HG02981 (cell line): ENCODE measurements at regions not wholly inside any gene's neighbourhood (a gene's known extent, or its start where the extent isn't known, plus 50 kb on each side); places are given as distances from the start of the nearest gene placed in this dataset.
"Not testable (repeated sequence)": the region's sequence is repeated elsewhere in the genome, so short reads cannot be mapped to it uniquely, and the experiment has no call there.

Experiments
- ATAC-seq: cut with Tn5 transposase; IDR thresholded peaks from one replicate; pipeline ENCODE4 v1.9.1; 2021; ENCODE audit warnings: mild to moderate bottlenecking, moderate library complexity; ENCODE audit not compliant: unreplicated experiment

- ATAC-seq: no peak
Observed at GRCh38 chr2:78775291-78775690, 250.2 kb upstream of the REG3G start.

GRCh38 chr2:78778756-78779510 is 246.6 kb upstream of the REG3G start:
- ATAC-seq: no peak

DNA sequence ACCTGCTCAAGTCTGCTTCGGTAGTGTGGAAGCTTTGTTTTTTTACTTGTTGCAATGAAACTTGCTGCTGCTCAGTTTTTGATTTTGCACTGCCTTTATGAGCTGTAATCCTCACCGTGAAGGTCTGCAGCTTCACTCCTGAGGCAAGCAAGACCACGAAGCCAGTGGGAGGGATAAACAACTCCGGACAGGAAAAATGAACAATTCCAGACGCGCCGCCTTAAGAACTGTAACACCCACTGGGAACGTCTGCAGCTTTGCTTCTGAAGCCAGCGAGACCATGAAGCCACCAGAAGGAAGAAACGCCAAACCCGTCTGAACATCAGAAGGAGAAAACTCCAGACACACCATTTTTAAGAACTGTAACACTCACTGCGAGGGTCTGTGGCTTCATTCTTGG is 245.7 kb upstream of the REG3G start:
- ATAC-seq: no peak

- ATAC-seq: no peak
Observed at GRCh38 chr2:78780256-78780655, 245.2 kb upstream of the REG3G start.

- no peak for ATAC-seq
Observed at GRCh38 chr2:78780864-78781583, 244.5 kb upstream of the REG3G start.

DNA sequence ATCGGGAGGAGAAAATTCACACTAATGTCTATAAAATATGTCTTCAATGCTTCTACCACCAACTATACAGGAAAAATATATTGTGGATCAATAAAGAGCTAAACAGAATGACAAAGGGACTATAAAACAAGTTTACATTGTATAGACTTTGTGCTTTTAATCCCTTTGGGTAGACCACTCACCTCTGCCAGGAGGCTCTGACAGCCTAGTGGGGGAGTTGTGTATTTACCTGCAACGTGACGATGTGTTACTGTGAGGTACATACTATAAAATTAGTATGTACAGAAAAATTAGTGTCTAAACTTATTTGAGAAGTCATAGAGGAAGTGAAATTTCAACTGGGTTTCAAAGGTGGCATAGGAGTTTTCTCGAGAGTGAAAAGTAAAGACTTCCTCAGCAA is 243.3 kb upstream of the REG3G start:
- ATAC-seq: no peak

DNA sequence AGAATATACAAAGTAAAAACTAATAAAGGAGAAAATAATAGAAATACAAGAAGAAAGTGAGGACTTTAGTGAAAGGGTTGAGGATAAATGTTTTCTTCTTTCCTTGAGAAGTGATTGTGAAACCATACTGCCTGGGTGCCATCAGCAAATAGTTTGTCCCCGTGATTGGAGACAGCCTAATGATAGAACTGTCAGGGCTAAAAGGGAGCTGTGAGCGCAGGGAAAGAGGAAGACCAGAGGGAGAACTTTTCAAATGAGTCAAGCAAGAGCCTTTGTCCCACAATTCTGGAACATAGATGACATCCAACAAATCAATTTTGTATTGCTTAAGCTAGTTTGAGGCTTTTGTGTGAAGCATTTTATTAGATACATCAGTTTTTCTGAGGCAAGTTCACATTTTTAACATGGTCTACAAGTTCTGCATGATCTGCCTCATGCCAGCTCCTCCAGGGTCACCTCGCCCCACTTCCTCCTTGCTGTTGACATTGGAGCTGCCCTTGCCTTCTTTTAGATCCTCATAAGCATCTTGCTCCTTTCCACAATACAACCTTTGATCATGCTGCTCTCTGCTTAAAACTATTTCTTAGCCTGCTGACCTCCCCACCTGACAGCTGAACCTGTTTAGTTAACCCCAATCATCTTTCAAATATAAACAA is 213.4 kb upstream of the REG3G start:
- ATAC-seq: no peak

DNA sequence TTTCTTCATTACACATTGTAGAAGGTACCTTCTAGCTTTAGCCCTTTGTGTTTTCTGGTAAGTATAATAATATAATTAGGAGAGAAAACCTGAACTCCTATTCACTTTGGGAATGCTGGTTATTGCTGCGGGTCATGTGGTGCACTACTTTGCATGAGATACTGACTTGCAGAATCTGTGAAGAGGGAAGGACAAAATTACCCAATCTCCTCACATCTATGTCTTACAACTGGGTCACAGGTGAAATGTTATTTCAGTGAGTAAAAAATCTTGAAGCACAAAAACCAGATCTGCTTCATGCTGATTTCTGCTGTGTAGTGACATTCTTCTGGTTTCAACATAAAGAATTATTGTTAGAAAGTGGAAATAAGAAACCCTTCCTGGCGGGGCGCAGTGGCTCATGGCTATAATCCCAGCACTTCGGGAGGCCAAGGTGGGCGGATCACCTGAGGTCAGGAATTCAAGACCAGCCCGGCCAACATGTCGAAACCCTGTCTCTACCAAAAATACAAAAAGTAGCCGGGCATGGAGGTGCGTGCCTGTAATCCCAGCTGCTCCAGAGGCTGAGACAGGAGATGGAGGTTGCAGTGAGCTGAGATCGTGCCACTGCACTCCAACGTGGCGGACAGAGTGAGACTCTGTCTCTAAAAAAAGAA is 211.0 kb upstream of the REG3G start:
- no peak for ATAC-seq

GRCh38 chr2:78817430-78817829 is 208.1 kb upstream of the REG3G start:
- no peak for ATAC-seq

DNA sequence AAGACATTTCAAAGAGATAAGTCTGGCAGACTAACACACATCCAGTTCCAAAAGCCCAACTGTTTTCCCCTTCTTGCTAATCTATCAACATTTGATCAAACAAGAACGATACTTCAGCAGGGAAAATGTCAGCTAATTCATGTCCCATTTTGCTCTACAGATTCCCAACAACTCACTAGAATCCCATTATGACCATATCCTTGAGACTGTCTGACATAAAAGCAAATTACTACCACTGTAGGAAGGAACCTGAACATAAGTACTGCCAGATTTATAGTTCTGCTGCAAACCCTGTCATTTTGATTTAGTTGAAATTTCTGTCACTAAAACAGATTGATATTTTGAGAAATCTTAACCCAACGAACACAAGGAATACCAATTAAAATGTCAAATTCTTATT is 193.0 kb upstream of the REG3G start:
- no peak for ATAC-seq

GRCh38 chr2:78839259-78839658 is 186.2 kb upstream of the REG3G start:
- no peak for ATAC-seq

GRCh38 chr2:78840311-78840710 is 185.2 kb upstream of the REG3G start:
- ATAC-seq: not testable (repeated sequence)

DNA sequence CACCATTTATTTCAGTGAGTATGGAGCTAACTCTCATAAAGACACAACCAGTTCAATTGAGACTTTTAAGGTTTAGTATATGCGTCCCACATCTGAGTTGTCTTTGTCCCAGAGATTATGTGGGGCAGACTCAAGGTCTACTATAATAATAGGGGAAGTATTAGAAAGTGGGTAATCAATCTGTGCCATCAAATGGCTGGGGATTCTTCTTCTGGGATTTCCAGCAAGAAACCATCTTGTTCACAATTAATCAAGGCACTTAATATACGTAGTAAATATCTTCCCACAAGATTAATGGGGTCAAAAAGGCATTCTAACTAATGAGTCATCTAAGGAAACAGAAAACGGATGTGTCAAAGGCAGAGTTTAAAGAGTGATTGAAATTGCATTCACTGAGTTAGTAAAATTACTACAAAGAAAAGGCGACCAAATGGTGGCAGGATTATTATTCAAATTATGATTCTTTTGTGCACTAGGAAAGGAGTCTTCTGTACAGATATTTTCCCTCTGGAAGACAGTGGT is 179.8 kb upstream of the REG3G start:
- ATAC-seq: no peak

DNA sequence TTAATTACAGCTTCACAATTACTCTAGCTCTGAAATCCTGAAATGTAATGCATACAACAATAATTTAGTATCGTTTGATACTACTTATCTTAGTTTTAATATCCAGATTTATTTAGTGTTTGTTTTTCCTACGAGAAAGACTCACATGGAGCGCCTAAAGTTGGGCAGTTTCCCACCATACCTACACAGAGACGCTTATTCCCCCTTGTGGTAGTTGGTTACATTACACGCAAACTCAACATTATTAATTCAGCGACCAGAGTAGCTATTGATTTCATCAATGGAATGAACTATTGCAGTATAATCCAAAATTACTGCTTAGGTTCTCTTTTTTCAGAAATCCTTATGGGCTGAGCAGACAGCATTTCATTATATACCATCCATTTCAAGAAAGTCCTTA is 164.0 kb upstream of the REG3G start:
- peak; percentile 54 for ATAC-seq

GRCh38 chr2:78864205-78864604 is 161.3 kb upstream of the REG3G start:
- ATAC-seq: no peak

- ATAC-seq: no peak
Observed at GRCh38 chr2:78865667-78866066, 159.8 kb upstream of the REG3G start.

GRCh38 chr2:78870343-78870967 is 155.0 kb upstream of the REG3G start:
- no peak for ATAC-seq

- no peak for ATAC-seq
Observed at GRCh38 chr2:78873526-78873925, 152.0 kb upstream of the REG3G start.

- ATAC-seq: no peak
Observed at GRCh38 chr2:78876316-78876688, 149.2 kb upstream of the REG3G start.

DNA sequence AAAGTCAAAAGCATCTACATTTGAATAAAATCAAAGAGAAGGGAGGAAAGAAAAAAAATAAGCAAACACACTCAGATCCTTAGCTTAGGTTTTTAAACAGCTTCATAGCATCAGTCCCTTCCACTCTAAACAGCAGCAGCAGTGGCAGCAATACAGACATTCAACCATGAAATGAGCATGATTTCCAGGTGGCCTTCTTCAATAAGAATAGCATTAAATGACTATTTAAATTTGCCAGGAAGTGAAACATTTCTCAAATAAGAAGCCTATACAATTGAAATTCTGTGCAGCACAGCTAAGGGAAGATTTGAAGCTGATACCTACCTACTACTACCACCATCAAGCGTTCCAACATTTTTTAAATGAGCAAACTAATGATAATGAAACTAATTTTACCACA is 138.1 kb upstream of the REG3G start:
- no peak for ATAC-seq

DNA sequence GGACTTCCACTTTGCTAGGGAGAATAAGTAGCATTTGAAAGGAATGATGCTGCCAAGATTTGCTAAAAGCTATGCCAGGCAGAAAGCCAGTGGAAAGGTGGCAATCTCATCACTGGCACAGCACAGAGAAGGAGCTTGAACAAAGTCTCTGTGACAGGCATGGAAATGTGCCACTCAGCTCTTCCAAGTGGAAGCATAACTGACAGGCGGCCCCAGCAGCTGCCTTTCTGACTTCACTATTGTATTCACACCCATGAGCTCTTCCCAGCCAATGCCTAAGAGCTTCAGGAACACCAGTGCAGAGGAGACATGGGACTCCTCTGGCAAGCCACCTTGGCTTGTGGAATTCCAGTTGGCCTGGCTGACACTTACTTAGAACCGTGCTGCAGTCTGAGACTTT is 134.6 kb upstream of the REG3G start:
- ATAC-seq: no peak
